Hepatic stellate cell (primary cell): ENCODE measurements at regions not wholly inside any gene's neighbourhood (a gene's known extent, or its start where the extent isn't known, plus 50 kb on each side); places are given as distances from the start of the nearest gene placed in this dataset.

Experiments used
- DNase-seq: peaks from one replicate; pipeline ENCODE4 v3.0.0; 2011; ENCODE audit warnings: low spot score

- no peak for DNase-seq
Observed at GRCh38 chr15:93233710-93234109, 144.7 kb upstream of the RGMA start.

- DNase-seq, result no peak
Observed at GRCh38 chr15:93232845-93233244, 143.8 kb upstream of the RGMA start.

GRCh38 chr15:93231994-93232393 is 143.0 kb upstream of the RGMA start:
- DNase-seq, result no peak

GRCh38 chr15:93231261-93231925 is 142.4 kb upstream of the RGMA start:
- DNase-seq, result no peak

GRCh38 chr15:93228546-93228945 is 139.5 kb upstream of the RGMA start:
- DNase-seq, result no peak

GRCh38 chr15:93223803-93224202 is 134.8 kb upstream of the RGMA start:
- no peak for DNase-seq

GRCh38 chr15:93221759-93222158 is 132.7 kb upstream of the RGMA start:
- DNase-seq, result no peak

- no peak for DNase-seq
Observed at GRCh38 chr15:93219859-93220420, 130.9 kb upstream of the RGMA start.

GRCh38 chr15:93217343-93217742 is 128.3 kb upstream of the RGMA start:
- DNase-seq, result no peak

- no peak for DNase-seq
Observed at GRCh38 chr15:93214106-93214505, 125.1 kb upstream of the RGMA start.

- no peak for DNase-seq
Observed at GRCh38 chr15:93213281-93213680, 124.3 kb upstream of the RGMA start.

- DNase-seq, result no peak
Observed at GRCh38 chr15:93212578-93212977, 123.6 kb upstream of the RGMA start.

- no peak for DNase-seq
Observed at GRCh38 chr15:93210995-93211394, 122.0 kb upstream of the RGMA start.

- DNase-seq, result no peak
Observed at GRCh38 chr15:93209690-93210445, 120.9 kb upstream of the RGMA start.

- no peak for DNase-seq
Observed at GRCh38 chr15:93206893-93207292, 117.9 kb upstream of the RGMA start.

GRCh38 chr15:93205413-93205812 is 116.4 kb upstream of the RGMA start:
- no peak for DNase-seq

- DNase-seq, result no peak
Observed at GRCh38 chr15:93203036-93203435, 114.0 kb upstream of the RGMA start.

GRCh38 chr15:93202405-93202804 is 113.4 kb upstream of the RGMA start:
- no peak for DNase-seq

GRCh38 chr15:93201940-93202339 is 112.9 kb upstream of the RGMA start:
- no peak for DNase-seq

- DNase-seq, result no peak
Observed at GRCh38 chr15:93200837-93201226, 111.8 kb upstream of the RGMA start.

GRCh38 chr15:93200081-93200836 is 111.2 kb upstream of the RGMA start:
- DNase-seq, result no peak

GRCh38 chr15:93196135-93196670 is 107.2 kb upstream of the RGMA start:
- DNase-seq, result no peak
